ENCODE measurements at regions not wholly inside any gene's neighbourhood (a gene's known extent, or its start where the extent isn't known, plus 50 kb on each side); places are given as distances from the start of the nearest gene placed in this dataset.

- in situ Hi-C loops (cut with MboI; ENCODE audit: low sequenced_read_pairs, unreplicated experiment), result no loop called here
- no peak for DNase-seq (ENCODE audit: low spot score)
- TF ChIP-seq CTCF (IDR thresholded peaks at IDR 0.05; ENCODE audit: borderline replicate concordance, control extremely low read depth, extremely low read depth, insufficient read depth, missing control alignments), result no peak
These were observed 233.8 kb downstream of the PIK3R1 start for GRCh38 chr5:68449380-68449779.

- TF ChIP-seq CTCF (IDR thresholded peaks at IDR 0.05; ENCODE audit: borderline replicate concordance, control extremely low read depth, extremely low read depth, insufficient read depth, missing control alignments), result no peak
- no peak for DNase-seq (ENCODE audit: low spot score)
- in situ Hi-C loops (cut with MboI; ENCODE audit: low sequenced_read_pairs, unreplicated experiment), result loop anchor here (25.0 kb wide), 2 partner anchors 562 to 1213 kb away; no protein-coding TSS in a partner anchor
These were observed 234.8 kb downstream of the PIK3R1 start for GRCh38 chr5:68450245-68450852.

GRCh38 chr5:68452286-68452685 is 236.7 kb downstream of the PIK3R1 start:
- no peak for DNase-seq (ENCODE audit: low spot score)
- in situ Hi-C loops (cut with MboI; ENCODE audit: low sequenced_read_pairs, unreplicated experiment), result loop anchor here (25.0 kb wide), 2 partner anchors 560 to 1215 kb away; no protein-coding TSS in a partner anchor
- TF ChIP-seq CTCF (IDR thresholded peaks at IDR 0.05; ENCODE audit: borderline replicate concordance, control extremely low read depth, extremely low read depth, insufficient read depth, missing control alignments), result no peak

GRCh38 chr5:68454172-68454571 is 238.6 kb downstream of the PIK3R1 start:
- no peak for DNase-seq (ENCODE audit: low spot score)
- no peak for TF ChIP-seq CTCF (IDR thresholded peaks at IDR 0.05; ENCODE audit: borderline replicate concordance, control extremely low read depth, extremely low read depth, insufficient read depth, missing control alignments)
- in situ Hi-C loops (cut with MboI; ENCODE audit: low sequenced_read_pairs, unreplicated experiment), result loop anchor here (25.0 kb wide), 2 partner anchors 558 to 1217 kb away; no protein-coding TSS in a partner anchor

GRCh38 chr5:68454766-68455165 is 239.2 kb downstream of the PIK3R1 start:
- TF ChIP-seq CTCF (IDR thresholded peaks at IDR 0.05; ENCODE audit: borderline replicate concordance, control extremely low read depth, extremely low read depth, insufficient read depth, missing control alignments), result no peak
- in situ Hi-C loops (cut with MboI; ENCODE audit: low sequenced_read_pairs, unreplicated experiment), result loop anchor here (5.0 to 25.0 kb wide), 3 partner anchors 167 to 1217 kb away; no protein-coding TSS in a partner anchor
- no peak for DNase-seq (ENCODE audit: low spot score)

- TF ChIP-seq CTCF (IDR thresholded peaks at IDR 0.05; ENCODE audit: borderline replicate concordance, control extremely low read depth, extremely low read depth, insufficient read depth, missing control alignments), result no peak
- DNase-seq (ENCODE audit: low spot score), result no peak
- in situ Hi-C loops (cut with MboI; ENCODE audit: low sequenced_read_pairs, unreplicated experiment), result loop anchor here (5.0 to 25.0 kb wide), 3 partner anchors 168 to 1218 kb away; no protein-coding TSS in a partner anchor
These were observed 239.7 kb downstream of the PIK3R1 start for GRCh38 chr5:68455216-68455615.

Data from GM13976 (cell line).